AG04450 (cell line): ENCODE measurements at regions not wholly inside any gene's neighbourhood (a gene's known extent, or its start where the extent isn't known, plus 50 kb on each side); places are given as distances from the start of the nearest gene placed in this dataset.

Source experiments
- CTCF ChIA-PET: fragments of 300-600, 350-600 bp; formaldehyde crosslinking; extraction: SDS; loops from one replicate; lab custom pipeline; 2022; ENCODE audit warnings: antibody characterized with exemption, inconsistent platforms; lab: Charles Lee
- POLR2A ChIA-PET: fragments of 350-600 bp; formaldehyde crosslinking; extraction: SDS; loops from one replicate; lab custom pipeline; 2021; ENCODE audit warnings: antibody characterized with exemption, inconsistent platforms; lab: Yijun Ruan, JAX
- DNase-seq: peaks from one replicate; pipeline ENCODE4 v3.0.0-alpha.2; 2011; ENCODE audit warnings: low read depth, low spot score
- H3K27ac ChIP-seq: one replicate; pipeline ENCODE4 v1.5.1; 2012; ENCODE audit warnings: low read depth, low read length, control low read depth
- H3K27me3 ChIP-seq: one replicate; pipeline ENCODE4 v1.6.0; 2012; ENCODE audit warnings: low read length; ENCODE audit not compliant: control insufficient read depth, insufficient read depth
- H3K4me3 ChIP-seq: 2 replicates; pipeline ENCODE4 v1.5.1; 2011; ENCODE audit warnings: mild to moderate bottlenecking, low read depth, low read length, control low read depth
- H3K9me3 ChIP-seq: 2 replicates; pipeline ENCODE4 v1.5.1; 2012; ENCODE audit warnings: low read length; ENCODE audit not compliant: control insufficient read depth, insufficient read depth
- TF ChIP-seq, protein P1 (sequence below): IDR thresholded peaks from 2 replicates; pipeline ENCODE4 v1.5.1; 2011; ENCODE audit warnings: low read depth, low read length, control low read depth, inconsistent platforms

DNA sequence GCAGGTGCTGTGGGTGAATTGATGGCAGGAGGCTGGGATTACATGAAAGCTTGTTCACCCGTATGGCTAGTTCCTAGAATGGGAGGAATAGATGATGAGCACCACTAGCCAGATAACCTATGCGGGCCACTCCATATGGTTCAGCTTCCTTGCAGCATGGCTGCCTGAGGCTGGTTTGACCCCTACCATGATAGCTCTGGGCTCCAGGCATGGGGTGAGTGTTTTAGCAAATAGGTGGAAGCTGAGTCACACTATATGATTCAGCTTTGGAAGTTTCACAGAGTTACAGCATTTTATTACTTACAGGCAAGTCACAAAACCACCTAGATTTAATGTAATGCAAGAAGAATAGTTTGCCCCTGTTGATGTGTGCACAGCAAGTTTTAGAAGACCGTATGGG, 603.2 kb downstream of the STIM2 start:
- Histone ChIP-seq H3K27ac (no peak overlapping the region), H3K9me3 (no peaks in the 10 kb centered on the region), H3K4me3 (no peak overlapping the region), H3K27me3 (no peaks in the 10 kb centered on the region)
- CTCF ChIA-PET: no interaction called here
- no peak for DNase-seq
- POLR2A ChIA-PET: no interaction called here
- TF ChIP-seq, protein P1, sequence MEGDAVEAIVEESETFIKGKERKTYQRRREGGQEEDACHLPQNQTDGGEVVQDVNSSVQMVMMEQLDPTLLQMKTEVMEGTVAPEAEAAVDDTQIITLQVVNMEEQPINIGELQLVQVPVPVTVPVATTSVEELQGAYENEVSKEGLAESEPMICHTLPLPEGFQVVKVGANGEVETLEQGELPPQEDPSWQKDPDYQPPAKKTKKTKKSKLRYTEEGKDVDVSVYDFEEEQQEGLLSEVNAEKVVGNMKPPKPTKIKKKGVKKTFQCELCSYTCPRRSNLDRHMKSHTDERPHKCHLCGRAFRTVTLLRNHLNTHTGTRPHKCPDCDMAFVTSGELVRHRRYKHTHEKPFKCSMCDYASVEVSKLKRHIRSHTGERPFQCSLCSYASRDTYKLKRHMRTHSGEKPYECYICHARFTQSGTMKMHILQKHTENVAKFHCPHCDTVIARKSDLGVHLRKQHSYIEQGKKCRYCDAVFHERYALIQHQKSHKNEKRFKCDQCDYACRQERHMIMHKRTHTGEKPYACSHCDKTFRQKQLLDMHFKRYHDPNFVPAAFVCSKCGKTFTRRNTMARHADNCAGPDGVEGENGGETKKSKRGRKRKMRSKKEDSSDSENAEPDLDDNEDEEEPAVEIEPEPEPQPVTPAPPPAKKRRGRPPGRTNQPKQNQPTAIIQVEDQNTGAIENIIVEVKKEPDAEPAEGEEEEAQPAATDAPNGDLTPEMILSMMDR: no peak

DNA sequence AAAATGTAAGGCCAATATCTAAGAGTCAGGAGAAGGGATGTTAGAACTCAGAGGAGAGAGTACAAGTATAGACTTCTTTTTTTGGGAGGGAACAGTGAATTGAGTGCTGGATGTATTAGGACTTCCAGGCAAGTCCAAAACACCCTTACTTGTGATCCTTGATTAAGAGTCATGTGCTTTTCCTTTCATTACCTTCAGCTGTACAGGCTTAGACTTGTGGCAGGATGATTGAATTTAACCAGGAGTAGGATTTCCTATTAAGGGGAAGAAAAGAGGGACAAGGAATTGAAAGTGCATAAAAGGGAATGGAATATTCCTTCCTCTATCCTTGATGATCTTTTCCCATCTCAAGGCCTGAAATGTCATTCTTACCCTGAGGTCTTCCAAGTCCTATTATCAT, 606.7 kb downstream of the STIM2 start:
- TF ChIP-seq, protein P1: no peak
- no peaks in the 10 kb centered on the region for H3K9me3 ChIP-seq
- POLR2A ChIA-PET: no interaction called here
- no peak overlapping the region for H3K4me3 ChIP-seq
- H3K27ac ChIP-seq: no peak overlapping the region
- no peak for DNase-seq
- no peaks in the 10 kb centered on the region for H3K27me3 ChIP-seq
- CTCF ChIA-PET: no interaction called here

- no peak for DNase-seq
- no peaks in the 10 kb centered on the region for H3K9me3 ChIP-seq
- ChIA-PET POLR2A (no interaction called here), CTCF (no interaction called here)
- H3K27ac ChIP-seq: no peak overlapping the region
- TF ChIP-seq, protein P1: no peak
- H3K4me3 ChIP-seq: no peak overlapping the region
- no peaks in the 10 kb centered on the region for H3K27me3 ChIP-seq
Observed at GRCh38 chr4:27472364-27472763, 611.7 kb downstream of the STIM2 start.

DNA sequence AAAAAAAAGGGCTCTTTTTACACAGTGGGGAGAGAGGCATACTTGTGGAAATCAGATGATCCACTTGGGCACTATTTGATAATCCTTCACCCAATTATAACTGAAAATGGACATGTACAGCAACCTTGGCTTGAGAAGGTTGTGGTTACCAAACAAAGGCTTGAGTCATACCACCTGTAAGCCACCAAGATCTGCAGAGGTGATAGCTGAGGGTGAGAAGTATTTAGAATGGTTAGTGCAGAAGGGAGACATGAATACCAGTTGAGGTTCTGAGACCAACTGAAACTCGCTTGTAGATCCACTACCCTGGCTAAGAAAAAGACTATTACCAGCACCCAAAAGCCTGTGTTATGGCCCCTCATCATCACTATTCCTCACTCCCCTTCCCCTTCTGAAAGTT, 614.0 kb downstream of the STIM2 start:
- TF ChIP-seq, protein P1: no peak
- no peak for DNase-seq
- Histone ChIP-seq H3K9me3 (no peaks in the 10 kb centered on the region), H3K27ac (no peak overlapping the region), H3K27me3 (no peaks in the 10 kb centered on the region), H3K4me3 (no peak overlapping the region)
- POLR2A ChIA-PET: no interaction called here
- CTCF ChIA-PET: no interaction called here

DNA sequence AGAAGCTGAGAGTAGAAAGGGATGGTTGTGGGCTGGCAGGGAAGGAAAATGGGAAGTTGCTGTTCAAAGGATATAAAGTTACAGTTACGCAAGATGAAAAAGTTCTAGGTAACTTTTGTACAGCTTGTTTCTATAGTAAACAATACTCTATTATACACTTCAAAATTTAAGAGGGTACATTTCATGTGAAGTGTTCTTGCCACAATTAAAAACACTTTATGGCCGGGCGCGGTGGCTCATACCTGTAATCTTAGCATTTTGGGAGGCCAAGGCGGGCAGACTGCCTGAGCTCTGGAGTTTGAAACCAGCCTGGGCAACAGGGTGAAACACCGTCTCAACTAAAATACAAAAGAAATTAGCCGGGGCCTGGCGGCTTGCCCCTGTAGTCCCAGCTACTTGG, 623.6 kb downstream of the STIM2 start:
- no peak for DNase-seq
- no peak overlapping the region for H3K27ac ChIP-seq
- no peak overlapping the region for H3K4me3 ChIP-seq
- H3K27me3 ChIP-seq: no peaks in the 10 kb centered on the region
- peaks cover 9% of the 10 kb centered on the region for H3K9me3 ChIP-seq
- ChIA-PET POLR2A (no interaction called here), CTCF (no interaction called here)
- TF ChIP-seq, protein P1: no peak
